Uterus (tissue), 2 donors: ENCODE measurements at regions not wholly inside any gene's neighbourhood (a gene's known extent, or its start where the extent isn't known, plus 50 kb on each side); places are given as distances from the start of the nearest gene placed in this dataset.

Source experiments
- POLR2A ChIP-seq, 2 donors: fragments of 450-650 bp; IDR thresholded peaks; one replicate each; pipeline ENCODE4 v1.6.1; 2016; ENCODE audit warnings: antibody characterized with exemption in 2 of 2, mild to moderate bottlenecking in 1 of 2, moderate library complexity in 1 of 2
- TF ChIP-seq, protein P1 (sequence below), 4 experiments: fragments of 200-600 bp in 2 of 4; fragments of 450-650 bp in 2 of 4; sonication (generic) in 2 of 4; IDR thresholded peaks; one replicate each; pipeline ENCODE4 v1.5.1; 2016 to 2019; ENCODE audit warnings: antibody characterized with exemption in 4 of 4, mild to moderate bottlenecking in 2 of 4, moderate library complexity in 1 of 4

DNA sequence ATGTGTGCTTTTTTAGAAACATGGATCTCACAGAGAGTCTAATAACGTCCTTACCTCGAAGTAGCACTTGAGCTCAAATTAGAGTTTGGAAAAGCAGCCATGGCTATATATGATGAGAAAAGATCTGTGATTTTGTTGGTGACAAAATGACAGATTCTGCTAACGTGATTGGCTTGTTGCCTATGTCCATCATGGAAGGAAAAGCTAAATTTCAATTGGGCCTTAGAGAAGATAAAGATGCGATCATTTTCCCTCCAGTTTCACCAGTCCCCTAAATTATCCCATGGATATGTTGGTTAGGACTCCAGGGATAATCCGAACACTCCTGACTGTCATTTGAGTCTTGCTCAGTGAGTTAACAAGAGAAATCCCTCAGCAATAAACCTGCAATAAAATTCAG lies 175.8 kb downstream of the C16orf95 start:
- TF ChIP-seq, protein P1, sequence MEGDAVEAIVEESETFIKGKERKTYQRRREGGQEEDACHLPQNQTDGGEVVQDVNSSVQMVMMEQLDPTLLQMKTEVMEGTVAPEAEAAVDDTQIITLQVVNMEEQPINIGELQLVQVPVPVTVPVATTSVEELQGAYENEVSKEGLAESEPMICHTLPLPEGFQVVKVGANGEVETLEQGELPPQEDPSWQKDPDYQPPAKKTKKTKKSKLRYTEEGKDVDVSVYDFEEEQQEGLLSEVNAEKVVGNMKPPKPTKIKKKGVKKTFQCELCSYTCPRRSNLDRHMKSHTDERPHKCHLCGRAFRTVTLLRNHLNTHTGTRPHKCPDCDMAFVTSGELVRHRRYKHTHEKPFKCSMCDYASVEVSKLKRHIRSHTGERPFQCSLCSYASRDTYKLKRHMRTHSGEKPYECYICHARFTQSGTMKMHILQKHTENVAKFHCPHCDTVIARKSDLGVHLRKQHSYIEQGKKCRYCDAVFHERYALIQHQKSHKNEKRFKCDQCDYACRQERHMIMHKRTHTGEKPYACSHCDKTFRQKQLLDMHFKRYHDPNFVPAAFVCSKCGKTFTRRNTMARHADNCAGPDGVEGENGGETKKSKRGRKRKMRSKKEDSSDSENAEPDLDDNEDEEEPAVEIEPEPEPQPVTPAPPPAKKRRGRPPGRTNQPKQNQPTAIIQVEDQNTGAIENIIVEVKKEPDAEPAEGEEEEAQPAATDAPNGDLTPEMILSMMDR (IDR thresholded peaks at IDR 0.05), result no peak
- TF ChIP-seq POLR2A (IDR thresholded peaks at IDR 0.05), result no peak
